ENCODE measurements at regions not wholly inside any gene's neighbourhood (a gene's known extent, or its start where the extent isn't known, plus 50 kb on each side); places are given as distances from the start of the nearest gene placed in this dataset.

- no peak for TF ChIP-seq CTCF (IDR thresholded peaks at IDR 0.05; ENCODE audit: insufficient read depth, low read length)
- no peak for DNase-seq (ENCODE audit: low read depth)
Observed at GRCh38 chr12:125922330-125922729, 857.1 kb downstream of the AACS start.

GRCh38 chr12:125936502-125936901 lies 871.3 kb downstream of the AACS start:
- TF ChIP-seq CTCF (IDR thresholded peaks at IDR 0.05; ENCODE audit: insufficient read depth, low read length), result no peak
- H3K4me3 ChIP-seq (ENCODE audit: low read depth, low read length), result no peak overlapping the region
- no peak for DNase-seq (ENCODE audit: low read depth)

More at GRCh38 chr12:125922330-125922729, 857.1 kb downstream of the AACS start:
- H3K4me3 ChIP-seq (ENCODE audit: low read depth, low read length), result no peak overlapping the region

GRCh38 chr12:125944446-125944845 lies 879.2 kb downstream of the AACS start:
- TF ChIP-seq CTCF (IDR thresholded peaks at IDR 0.05; ENCODE audit: insufficient read depth, low read length), result no peak
- no peak for DNase-seq (ENCODE audit: low read depth)
- no peak overlapping the region for H3K4me3 ChIP-seq (ENCODE audit: low read depth, low read length)

GRCh38 chr12:125949471-125949870 lies 884.2 kb downstream of the AACS start:
- no peak overlapping the region for H3K4me3 ChIP-seq (ENCODE audit: low read depth, low read length)
- no peak for TF ChIP-seq CTCF (IDR thresholded peaks at IDR 0.05; ENCODE audit: insufficient read depth, low read length)
- no peak for DNase-seq (ENCODE audit: low read depth)

- H3K4me3 ChIP-seq (ENCODE audit: low read depth, low read length), result no peak overlapping the region
- no peak for TF ChIP-seq CTCF (IDR thresholded peaks at IDR 0.05; ENCODE audit: insufficient read depth, low read length)
Observed at GRCh38 chr12:125954362-125954761, 889.1 kb downstream of the AACS start.

GRCh38 chr12:125956186-125956585 lies 891.0 kb downstream of the AACS start:
- no peak for DNase-seq (ENCODE audit: low read depth)
- no peak for TF ChIP-seq CTCF (IDR thresholded peaks at IDR 0.05; ENCODE audit: insufficient read depth, low read length)
- no peak overlapping the region for H3K4me3 ChIP-seq (ENCODE audit: low read depth, low read length)

More at GRCh38 chr12:125954362-125954761, 889.1 kb downstream of the AACS start:
- no peak for DNase-seq (ENCODE audit: low read depth)

- no peak overlapping the region for H3K4me3 ChIP-seq (ENCODE audit: low read depth, low read length)
- DNase-seq (ENCODE audit: low read depth), result no peak
- TF ChIP-seq CTCF (IDR thresholded peaks at IDR 0.05; ENCODE audit: insufficient read depth, low read length), result no peak
Observed at GRCh38 chr12:125966641-125967040, 901.4 kb downstream of the AACS start.

Data from fibroblast of the aortic adventitia (primary cell).